Ovary (tissue), 7 donors: ENCODE measurements at regions not wholly inside any gene's neighbourhood (a gene's known extent, or its start where the extent isn't known, plus 50 kb on each side); places are given as distances from the start of the nearest gene placed in this dataset.
A peak's percentile ranks its signal among the peaks of the same experiment; 100 is the strongest.

Source experiments
- DNase-seq, 5 donors: peaks; one replicate each; pipeline ENCODE4 v3.0.0-alpha.2; 2019 to 2020
- H3K27ac ChIP-seq, 2 donors: fragments of 200-600 bp; one replicate each; pipeline versions ENCODE4 v1.5.1 to v1.8.0; 2019 to 2022
- H3K27me3 ChIP-seq: fragments of 200-600 bp; one replicate; pipeline ENCODE4 v1.8.0; 2022
- H3K36me3 ChIP-seq: fragments of 200-600 bp; sonication (generic); one replicate; pipeline ENCODE4 v1.5.1; 2019
- H3K4me1 ChIP-seq: one replicate; pipeline ENCODE4 v1.8.1; 2013; ENCODE audit warnings: mild to moderate bottlenecking, moderate library complexity; ENCODE audit not compliant: insufficient read depth
- H3K4me3 ChIP-seq: fragments of 200-600 bp; sonication (generic); one replicate; pipeline ENCODE4 v1.5.1; 2017
- H3K9me3 ChIP-seq, 2 donors: fragments of 200-600 bp in 1 of 2; sonication (generic) in 1 of 2; one replicate each; pipeline versions ENCODE4 v1.5.1 to v1.8.1; 2013 to 2019; ENCODE audit warnings: mild to moderate bottlenecking in 1 of 2, moderate library complexity in 1 of 2
- EP300 ChIP-seq: sonication (generic); formaldehyde crosslinking; IDR thresholded peaks from one replicate; pipeline ENCODE4 v1.6.1; 2017; ENCODE audit warnings: antibody characterized with exemption
- POLR2A ChIP-seq: fragments of 450-650 bp; IDR thresholded peaks from one replicate; pipeline ENCODE4 v1.6.1; 2017; ENCODE audit warnings: antibody characterized with exemption, mild to moderate bottlenecking, moderate library complexity
- WGBS, 3 donors: extraction: QIAGEN DNeasy Blood & Tissue Kit in 1 of 3; methylation state at CpG; one replicate each; pipeline versions ENCODE4 v1.1.5 to v1.1.7; 2013 to 2017; 5-methylcytosine and 5-hydroxymethylcytosine counted together
- intact Hi-C, 4 donors: fragments of 100-400 bp; cut with DNase I; formaldehyde crosslinking; loops; one replicate each; pipeline versions ENCODE4 v1.11.0 to v1.15.1; 2022 to 2023
- TF ChIP-seq, protein P1 (sequence below), 3 donors: fragments of 450-650 bp in 2 of 3; fragments of 200-600 bp in 1 of 3; IDR thresholded peaks; one replicate each; pipeline versions ENCODE4 v1.5.1 to v1.8.0; 2016 to 2022; ENCODE audit warnings: antibody characterized with exemption in 3 of 3, mild to moderate bottlenecking in 1 of 3
- donor health status: DM: no; HTN: no; CAD: no; lungs with moderate emphysema.
- donor health status: DM: no; HTN: no; CAD: no.
- donor health status: Bipolar disorder and iron deficiency.
- donor health status: DM: no; HTN: no; CAD: no.
- donor health status: DM: yes; HTN: yes; CAD: no.

DNA sequence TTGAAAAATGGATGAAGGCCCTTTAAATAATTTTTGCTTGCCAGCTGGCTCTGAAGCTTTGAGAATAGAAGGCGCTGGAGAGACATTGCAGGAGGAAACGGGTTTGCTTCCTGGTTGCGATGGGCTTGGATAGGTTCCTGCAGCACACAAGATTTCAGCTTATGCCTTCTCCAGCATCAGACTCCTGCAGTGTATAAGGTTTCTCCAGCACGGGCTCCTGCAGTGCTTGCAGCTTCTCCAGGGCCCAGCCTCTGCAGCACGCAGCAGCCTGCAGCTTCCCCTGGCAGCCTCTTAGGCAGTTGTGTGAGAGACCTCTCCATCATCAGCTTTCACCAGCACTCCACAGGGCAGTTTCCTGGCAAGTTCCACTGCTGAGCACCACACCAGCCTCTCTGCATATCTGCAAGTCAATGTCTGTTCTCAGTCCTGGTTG lies 78.7 kb upstream of the ZDHHC17 start:
- intact Hi-C loops: no loop called here
- peak in 2 of 5 donors; percentile 13 to 33 for DNase-seq
- Histone ChIP-seq H3K4me1 (no peaks in the 10 kb centered on the region), H3K27me3 (no peaks in the 10 kb centered on the region), H3K27ac (no peak overlapping the region), H3K9me3 (no peaks in the 10 kb centered on the region), H3K4me3 (no peak overlapping the region), H3K36me3 (no peaks in the 10 kb centered on the region)
- WGBS, 3 donors: 0 to 4% (median 1%) methylated on average over 5 of the region's 5 CpGs
- no peak for TF ChIP-seq POLR2A
- TF ChIP-seq, protein P1, sequence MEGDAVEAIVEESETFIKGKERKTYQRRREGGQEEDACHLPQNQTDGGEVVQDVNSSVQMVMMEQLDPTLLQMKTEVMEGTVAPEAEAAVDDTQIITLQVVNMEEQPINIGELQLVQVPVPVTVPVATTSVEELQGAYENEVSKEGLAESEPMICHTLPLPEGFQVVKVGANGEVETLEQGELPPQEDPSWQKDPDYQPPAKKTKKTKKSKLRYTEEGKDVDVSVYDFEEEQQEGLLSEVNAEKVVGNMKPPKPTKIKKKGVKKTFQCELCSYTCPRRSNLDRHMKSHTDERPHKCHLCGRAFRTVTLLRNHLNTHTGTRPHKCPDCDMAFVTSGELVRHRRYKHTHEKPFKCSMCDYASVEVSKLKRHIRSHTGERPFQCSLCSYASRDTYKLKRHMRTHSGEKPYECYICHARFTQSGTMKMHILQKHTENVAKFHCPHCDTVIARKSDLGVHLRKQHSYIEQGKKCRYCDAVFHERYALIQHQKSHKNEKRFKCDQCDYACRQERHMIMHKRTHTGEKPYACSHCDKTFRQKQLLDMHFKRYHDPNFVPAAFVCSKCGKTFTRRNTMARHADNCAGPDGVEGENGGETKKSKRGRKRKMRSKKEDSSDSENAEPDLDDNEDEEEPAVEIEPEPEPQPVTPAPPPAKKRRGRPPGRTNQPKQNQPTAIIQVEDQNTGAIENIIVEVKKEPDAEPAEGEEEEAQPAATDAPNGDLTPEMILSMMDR (IDR thresholded peaks at IDR 0.05): no peak
- no peak for TF ChIP-seq EP300

- 26 to 48% (median 31%) methylated on average over 3 of the region's 3 CpGs for WGBS, 3 donors
- no peaks in the 10 kb centered on the region for H3K4me1 ChIP-seq
- no peaks in the 10 kb centered on the region for H3K27me3 ChIP-seq
- TF ChIP-seq, protein P1 (IDR thresholded peaks at IDR 0.05): no peak
- TF ChIP-seq EP300 (no peak), POLR2A (no peak)
- no peak overlapping the region for H3K27ac ChIP-seq
- no peak for DNase-seq
- H3K9me3 ChIP-seq: no peaks in the 10 kb centered on the region
- intact Hi-C loops: no loop called here
- H3K4me3 ChIP-seq: no peak overlapping the region
- H3K36me3 ChIP-seq: no peaks in the 10 kb centered on the region
Observed at GRCh38 chr12:76687981-76688380, 75.9 kb upstream of the ZDHHC17 start.

GRCh38 chr12:76688631-76689030 lies 75.3 kb upstream of the ZDHHC17 start:
- TF ChIP-seq EP300 (no peak), POLR2A (no peak)
- TF ChIP-seq, protein P1 (IDR thresholded peaks at IDR 0.05): no peak
- Histone ChIP-seq H3K27ac (no peak overlapping the region), H3K4me1 (no peaks in the 10 kb centered on the region), H3K36me3 (no peaks in the 10 kb centered on the region), H3K9me3 (no peaks in the 10 kb centered on the region), H3K27me3 (no peaks in the 10 kb centered on the region), H3K4me3 (no peak overlapping the region)
- intact Hi-C loops: no loop called here
- 84 to 91% (median 89%) methylated on average over 2 of the region's 2 CpGs for WGBS, 3 donors
- DNase-seq: no peak

DNA sequence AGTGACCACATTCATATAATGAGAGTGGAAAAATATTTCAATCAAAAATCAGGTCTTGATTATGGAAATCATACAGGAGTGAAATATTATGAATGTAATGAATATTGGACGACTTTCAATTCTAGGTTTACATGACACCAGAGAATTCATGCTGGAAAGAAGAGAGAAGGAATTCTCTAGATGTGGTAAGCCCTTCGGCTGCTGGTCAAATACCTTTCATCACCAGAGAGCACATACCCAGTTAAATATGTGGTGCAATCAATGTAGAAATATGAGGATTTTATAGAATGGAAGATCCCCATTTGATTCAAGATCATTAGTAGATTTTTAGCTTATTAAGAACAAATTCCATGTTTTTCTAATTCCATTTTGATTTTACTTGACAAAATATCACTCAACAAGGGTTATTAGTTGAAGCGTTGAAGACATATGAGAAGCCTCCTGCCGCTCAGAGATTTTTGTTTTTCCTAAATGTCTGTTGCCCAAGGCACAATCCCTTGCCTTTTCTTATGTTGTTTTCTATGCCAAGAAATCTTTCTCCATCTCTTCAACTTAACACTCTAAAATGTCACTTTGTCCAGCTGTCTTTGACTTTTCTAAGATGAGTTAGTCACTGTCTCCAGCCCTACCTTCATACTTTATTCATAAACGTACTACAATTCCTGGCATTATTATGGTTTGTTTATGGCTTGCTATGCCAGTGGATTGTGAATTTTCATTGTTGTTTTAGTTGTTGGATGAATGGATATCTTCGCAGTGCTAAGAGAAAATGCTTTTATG lies 72.8 kb upstream of the ZDHHC17 start:
- WGBS, 3 donors: 88 to 91% (median 90%) methylated on average over 6 of the region's 6 CpGs
- no peaks in the 10 kb centered on the region for H3K4me1 ChIP-seq
- no peak overlapping the region for H3K4me3 ChIP-seq
- no peak overlapping the region for H3K27ac ChIP-seq
- H3K36me3 ChIP-seq: no peaks in the 10 kb centered on the region
- intact Hi-C loops: no loop called here
- H3K27me3 ChIP-seq: no peaks in the 10 kb centered on the region
- DNase-seq: no peak
- no peaks in the 10 kb centered on the region for H3K9me3 ChIP-seq
- TF ChIP-seq EP300: no peak
- no peak for TF ChIP-seq POLR2A
- TF ChIP-seq, protein P1 (IDR thresholded peaks at IDR 0.05): no peak
